PC-3 (cell line): ENCODE measurements at regions not wholly inside any gene's neighbourhood (a gene's known extent, or its start where the extent isn't known, plus 50 kb on each side); places are given as distances from the start of the nearest gene placed in this dataset.

Experiments
- ATAC-seq: fragments of 200-7000 bp; cut with Tn5 transposase; 2 replicates; pipeline ENCODE4 v1.9.1; 2020; ENCODE audit warnings: mild to moderate bottlenecking, moderate library complexity
- BruUV-seq: library from RNA; stranded (reverse); fragments of 400-500 nt; replicated peaks from 2 replicates; lab custom pipeline; 2021; lab: Mats Ljungman, UMichigan
- CTCF ChIA-PET: fragments of 300-600 bp; sonication (Branson Sonifier 250); formaldehyde crosslinking; loops from one replicate; lab custom pipeline; 2022; ENCODE audit warnings: antibody characterized with exemption; lab: Charles Lee
- POLR2A ChIA-PET: fragments of 300-600 bp; sonication (Branson Sonifier 250); formaldehyde crosslinking; loops from one replicate; lab custom pipeline; 2022; ENCODE audit warnings: antibody characterized with exemption; ENCODE audit not compliant: unreplicated experiment; lab: Charles Lee
- DNase-seq: peaks from one replicate; pipeline ENCODE4 v3.0.0-alpha.2; 2015
- H2AFZ ChIP-seq: fragments of 300-600 bp; sonication (generic); 2 replicates; pipeline ENCODE4 v1.6.0; 2016; ENCODE audit warnings: antibody characterized with exemption, low read length
- H3F3A ChIP-seq: fragments of 300-600 bp; sonication (generic); one replicate; pipeline ENCODE4 v1.6.0; 2017; ENCODE audit warnings: antibody characterized with exemption, low read length, control low read depth, mild to moderate bottlenecking; ENCODE audit not compliant: unreplicated experiment
- H3K27ac ChIP-seq: fragments of 300-600 bp; sonication (generic); 2 replicates; pipeline ENCODE4 v1.5.1; 2016; ENCODE audit warnings: mild to moderate bottlenecking, low read length
- H3K27me3 ChIP-seq: fragments of 300-600 bp; sonication (generic); 2 replicates; pipeline ENCODE4 v1.6.1; 2016; ENCODE audit warnings: low read length, mixed read lengths
- H3K36me3 ChIP-seq: fragments of 300-600 bp; sonication (generic); 2 replicates; pipeline ENCODE4 v1.6.1; 2016; ENCODE audit warnings: low read depth, mixed run types, low read length, mixed read lengths
- H3K4me1 ChIP-seq: fragments of 300-600 bp; sonication (generic); 2 replicates; pipeline ENCODE4 v1.5.1; 2016; ENCODE audit warnings: low read length; ENCODE audit not compliant: insufficient read depth
- H3K4me2 ChIP-seq: fragments of 300-600 bp; sonication (generic); 2 replicates; pipeline ENCODE4 v1.6.0; 2016; ENCODE audit warnings: low read length
- H3K4me3 ChIP-seq: fragments of 300-600 bp; sonication (generic); 2 replicates; pipeline ENCODE4 v1.5.1; 2016; ENCODE audit warnings: mild to moderate bottlenecking, low read length, mixed read lengths
- H3K79me2 ChIP-seq: fragments of 300-600 bp; sonication (generic); 2 replicates; pipeline ENCODE4 v1.6.1; 2017; ENCODE audit warnings: low read length, mixed read lengths
- H3K9ac ChIP-seq: fragments of 300-600 bp; sonication (generic); 2 replicates; pipeline ENCODE4 v1.6.0; 2016; ENCODE audit warnings: mild to moderate bottlenecking, low read length
- H3K9me2 ChIP-seq: fragments of 300-600 bp; sonication (generic); replicated peaks from 2 replicates; pipeline ENCODE4 v1.6.1; 2016; ENCODE audit warnings: mixed run types, low read length, mixed read lengths
- H3K9me3 ChIP-seq: fragments of 300-600 bp; sonication (generic); 2 replicates; pipeline ENCODE4 v1.6.1; 2016; ENCODE audit warnings: low read length, mixed read lengths
- H4K20me1 ChIP-seq: fragments of 300-600 bp; sonication (generic); 2 replicates; pipeline ENCODE4 v1.6.1; 2016; ENCODE audit warnings: low read length, mixed read lengths
- CTCF ChIP-seq: fragments of 300-600 bp; sonication (generic); conservative IDR thresholded peaks from 2 replicates; pipeline ENCODE4 v1.5.1; 2017; ENCODE audit warnings: antibody characterized with exemption, low read depth, mild to moderate bottlenecking, low read length
- EZH2 ChIP-seq: fragments of 300-600 bp; sonication (generic); IDR thresholded peaks from one replicate; pipeline ENCODE4 v1.6.1; 2017; ENCODE audit warnings: antibody characterized with exemption, mild to moderate bottlenecking, low read length; ENCODE audit not compliant: unreplicated experiment
- EZH2phosphoT487 ChIP-seq: fragments of 300-600 bp; sonication (generic); IDR thresholded peaks from 2 replicates; pipeline ENCODE4 v1.6.1; 2018; ENCODE audit warnings: mild to moderate bottlenecking, antibody characterized with exemption, low read length, borderline replicate concordance
- intact Hi-C: fragments of 100-400 bp; cut with micrococcal nuclease; formaldehyde crosslinking; loops from 2 replicates; pipeline ENCODE4 v1.9.0; 2023

DNA sequence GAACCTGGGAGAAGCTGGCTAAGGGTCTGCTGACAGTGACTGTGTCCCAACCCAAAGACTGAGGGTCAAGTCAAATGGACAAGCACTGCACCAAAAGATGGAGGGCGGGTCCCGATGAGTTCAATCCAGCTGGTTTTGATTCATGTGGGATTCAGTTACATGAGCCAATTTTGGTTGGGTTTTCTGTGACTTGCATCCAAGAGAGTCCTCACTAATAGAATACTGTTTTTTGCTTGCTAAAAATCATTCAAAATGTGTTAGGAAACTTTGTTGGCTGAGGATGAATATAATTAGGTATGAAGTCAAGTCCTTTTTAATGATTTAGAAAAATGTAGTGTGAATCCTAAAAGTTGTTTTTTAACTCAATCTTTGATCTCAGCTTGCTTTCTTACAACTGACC is 323.8 kb upstream of the NOX3 start:
- H3K4me1 ChIP-seq = peaks cover 28% of the 10 kb centered on the region
- H4K20me1 ChIP-seq = no peaks in the 10 kb centered on the region
- H3K27ac ChIP-seq = no peak overlapping the region
- H3K9ac ChIP-seq = no peak overlapping the region
- H3K4me2 ChIP-seq = no peak overlapping the region
- no peak for TF ChIP-seq CTCF
- no peak for TF ChIP-seq EZH2phosphoT487
- TF ChIP-seq EZH2 = no peak
- ATAC-seq = no peak
- no TSS peak for BruUV-seq
- no peak for DNase-seq
- ChIA-PET POLR2A (no interaction called here), CTCF (no interaction called here)
- no peak overlapping the region for H3K4me3 ChIP-seq
- no peaks in the 10 kb centered on the region for H3F3A ChIP-seq
- no peaks in the 10 kb centered on the region for H3K27me3 ChIP-seq
- no peaks in the 10 kb centered on the region for H3K79me2 ChIP-seq
- no peaks in the 10 kb centered on the region; the same call in 1 of the 2 replicates for H3K9me2 ChIP-seq
- intact Hi-C loops = no loop called here
- H2AFZ ChIP-seq = no peak overlapping the region
- no peaks in the 10 kb centered on the region for H3K9me3 ChIP-seq
- no peaks in the 10 kb centered on the region for H3K36me3 ChIP-seq

- BruUV-seq = no TSS peak
- H3K4me2 ChIP-seq = no peak overlapping the region
- no peak overlapping the region for H3K27ac ChIP-seq
- H3K27me3 ChIP-seq = no peaks in the 10 kb centered on the region
- TF ChIP-seq CTCF (no peak), EZH2phosphoT487 (no peak), EZH2 (no peak)
- H3K36me3 ChIP-seq = no peaks in the 10 kb centered on the region
- ChIA-PET CTCF (no interaction called here), POLR2A (no interaction called here)
- no peaks in the 10 kb centered on the region for H3K9me2 ChIP-seq
- H4K20me1 ChIP-seq = no peaks in the 10 kb centered on the region
- no peaks in the 10 kb centered on the region for H3K9me3 ChIP-seq
- H3K79me2 ChIP-seq = no peaks in the 10 kb centered on the region
- no peak overlapping the region for H3K4me3 ChIP-seq
- intact Hi-C loops = no loop called here
- DNase-seq = no peak
- H2AFZ ChIP-seq = no peak overlapping the region
- no peak for ATAC-seq
- H3K4me1 ChIP-seq = peaks cover 18% of the 10 kb centered on the region
- H3F3A ChIP-seq = no peaks in the 10 kb centered on the region
- no peak overlapping the region for H3K9ac ChIP-seq
Measured at GRCh38 chr6:155778336-155778735, 322.7 kb upstream of the NOX3 start.

- intact Hi-C loops = no loop called here
- H3K9me2 ChIP-seq = no peaks in the 10 kb centered on the region
- H3K4me2 ChIP-seq = no peak overlapping the region
- no peaks in the 10 kb centered on the region for H3K79me2 ChIP-seq
- H2AFZ ChIP-seq = no peak overlapping the region
- H4K20me1 ChIP-seq = no peaks in the 10 kb centered on the region
- H3K4me1 ChIP-seq = no peaks in the 10 kb centered on the region
- H3K27ac ChIP-seq = no peak overlapping the region
- CTCF ChIA-PET = no interaction called here
- ATAC-seq = no peak
- H3K36me3 ChIP-seq = no peaks in the 10 kb centered on the region
- H3F3A ChIP-seq = no peaks in the 10 kb centered on the region
- H3K4me3 ChIP-seq = no peak overlapping the region
- no TSS peak for BruUV-seq
- H3K9me3 ChIP-seq = no peaks in the 10 kb centered on the region
- no peak for DNase-seq
- H3K9ac ChIP-seq = no peak overlapping the region
- TF ChIP-seq EZH2phosphoT487 = no peak
- no peak for TF ChIP-seq EZH2
- TF ChIP-seq CTCF = no peak
- POLR2A ChIA-PET = no interaction called here
- no peaks in the 10 kb centered on the region for H3K27me3 ChIP-seq
Measured at GRCh38 chr6:155771822-155772221, 316.2 kb upstream of the NOX3 start.
